HEK293 (cell line): ENCODE measurements at regions not wholly inside any gene's neighbourhood (a gene's known extent, or its start where the extent isn't known, plus 50 kb on each side); places are given as distances from the start of the nearest gene placed in this dataset.

ENCODE experiments used
- CTCF ChIA-PET: fragments of 350-600 bp; formaldehyde crosslinking; extraction: SDS; loops from one replicate; lab custom pipeline; 2021; ENCODE audit warnings: antibody characterized with exemption; lab: Yijun Ruan, JAX
- POLR2A ChIA-PET: fragments of 300-600 bp; formaldehyde crosslinking; extraction: SDS; loops from one replicate; lab custom pipeline; 2020; ENCODE audit warnings: antibody characterized with exemption, inconsistent platforms; lab: Yijun Ruan, JAX
- H3K27ac ChIP-seq: fragments of 200-500 bp; sonication (Bioruptor generic); 2 replicates; pipeline ENCODE4 v1.5.1; 2014; ENCODE audit warnings: low read depth, low read length, control low read depth, inconsistent platforms; ENCODE audit errors: extremely low read depth
- H3K36me3 ChIP-seq, 2 experiments: fragments of 200-500 bp in 1 of 2; sonication (Bioruptor generic) in 1 of 2; 1 replicate in 1 of 2; 2 replicates in 1 of 2; pipeline ENCODE4 v1.5.1; 2014 to 2017; ENCODE audit warnings: inconsistent platforms in 2 of 2, low read length in 2 of 2; ENCODE audit not compliant: control insufficient read depth in 2 of 2, insufficient read depth in 1 of 2
- H3K4me1 ChIP-seq: fragments of 200-500 bp; sonication (Bioruptor generic); 2 replicates; pipeline ENCODE4 v1.5.1; 2014; ENCODE audit warnings: mild to moderate bottlenecking, low read length, inconsistent platforms; ENCODE audit not compliant: control insufficient read depth, insufficient read depth
- H3K4me3 ChIP-seq: 2 replicates; pipeline ENCODE4 v1.5.1; 2011; ENCODE audit warnings: low read depth, mild to moderate bottlenecking, control low read depth, low read length, moderate library complexity
- H3K9me3 ChIP-seq: fragments of 200-500 bp; sonication (Bioruptor generic); 2 replicates; pipeline ENCODE4 v1.5.1; 2014; ENCODE audit warnings: low read depth, low read length, inconsistent platforms; ENCODE audit not compliant: control insufficient read depth, insufficient read depth
- BCL11A ChIP-seq: fragments of 450-650 bp; formaldehyde crosslinking; IDR thresholded peaks from 2 replicates; pipeline ENCODE4 v1.5.1; 2016; ENCODE audit warnings: low read depth, missing biosample characterization, missing genetic modification characterization
- HOXA7 ChIP-seq: sonication (generic); formaldehyde crosslinking; IDR thresholded peaks from 2 replicates; pipeline ENCODE4 v1.8.1; 2022; ENCODE audit warnings: missing genetic modification reagents, borderline replicate concordance
- PRDM1 ChIP-seq: fragments of 450-650 bp; formaldehyde crosslinking; IDR thresholded peaks from 2 replicates; pipeline ENCODE4; 2016; ENCODE audit warnings: missing biosample characterization, missing genetic modification characterization
- RBAK ChIP-seq: fragments of 450-650 bp; formaldehyde crosslinking; IDR thresholded peaks from 2 replicates; pipeline ENCODE4 v1.5.1; 2016; ENCODE audit warnings: missing biosample characterization, missing genetic modification characterization
- SALL2 ChIP-seq: fragments of 450-650 bp; formaldehyde crosslinking; IDR thresholded peaks from 2 replicates; pipeline ENCODE4 v1.5.0; 2017; ENCODE audit warnings: missing biosample characterization, mild to moderate bottlenecking, missing genetic modification characterization, borderline replicate concordance
- SCRT2 ChIP-seq: fragments of 450-650 bp; formaldehyde crosslinking; IDR thresholded peaks from 2 replicates; pipeline ENCODE4 v1.5.1; 2016; ENCODE audit warnings: missing biosample characterization, missing genetic modification characterization
- ZBTB17 ChIP-seq: fragments of 450-650 bp; formaldehyde crosslinking; IDR thresholded peaks from 2 replicates; pipeline ENCODE4 v1.5.1; 2016; ENCODE audit warnings: missing biosample characterization, missing genetic modification characterization
- ZNF138 ChIP-seq: fragments of 450-650 bp; formaldehyde crosslinking; IDR thresholded peaks from 2 replicates; pipeline ENCODE4 v1.5.1; 2016; ENCODE audit warnings: missing biosample characterization, missing genetic modification characterization, borderline replicate concordance
- ZNF174 ChIP-seq: fragments of 450-650 bp; formaldehyde crosslinking; IDR thresholded peaks from 2 replicates; pipeline ENCODE4 v1.5.0; 2017; ENCODE audit warnings: missing biosample characterization, mild to moderate bottlenecking, missing genetic modification characterization
- ZNF184 ChIP-seq: fragments of 450-650 bp; IDR thresholded peaks from 2 replicates; pipeline ENCODE4 v1.5.1; 2018; ENCODE audit warnings: missing biosample characterization, mild to moderate bottlenecking, missing genetic modification characterization
- ZNF221 ChIP-seq: fragments of 450-650 bp; formaldehyde crosslinking; IDR thresholded peaks from 2 replicates; pipeline ENCODE4 v1.5.1; 2017; ENCODE audit warnings: missing biosample characterization, missing genetic modification characterization, borderline replicate concordance
- ZNF239 ChIP-seq: fragments of 450-650 bp; formaldehyde crosslinking; IDR thresholded peaks from 2 replicates; pipeline ENCODE4 v1.5.1; 2016; ENCODE audit warnings: missing biosample characterization, missing genetic modification characterization
- ZNF311 ChIP-seq: fragments of 450-650 bp; formaldehyde crosslinking; IDR thresholded peaks from 2 replicates; pipeline ENCODE4 v1.5.1; 2017; ENCODE audit warnings: missing biosample characterization, missing genetic modification characterization, borderline replicate concordance
- ZNF37A ChIP-seq: fragments of 450-650 bp; IDR thresholded peaks from 2 replicates; pipeline ENCODE4 v1.5.1; 2018; ENCODE audit warnings: missing biosample characterization, missing genetic modification characterization
- ZNF398 ChIP-seq: fragments of 450-650 bp; formaldehyde crosslinking; IDR thresholded peaks from 2 replicates; pipeline ENCODE4 v1.5.1; 2017; ENCODE audit warnings: missing biosample characterization, missing genetic modification characterization
- ZNF529 ChIP-seq: fragments of 450-650 bp; formaldehyde crosslinking; IDR thresholded peaks from 2 replicates; pipeline ENCODE4 v1.5.1; 2017; ENCODE audit warnings: missing genetic modification characterization, missing biosample characterization; ENCODE audit not compliant: insufficient replicate concordance
- ZNF530 ChIP-seq: fragments of 450-650 bp; formaldehyde crosslinking; IDR thresholded peaks from 2 replicates; pipeline ENCODE4 v1.5.1; 2016; ENCODE audit warnings: low read depth, missing biosample characterization, missing genetic modification characterization
- ZNF558 ChIP-seq: fragments of 450-650 bp; formaldehyde crosslinking; IDR thresholded peaks from 2 replicates; pipeline ENCODE4 v1.5.1; 2016; ENCODE audit warnings: missing biosample characterization, missing genetic modification characterization
- ZNF610 ChIP-seq: fragments of 450-650 bp; formaldehyde crosslinking; IDR thresholded peaks from 2 replicates; pipeline ENCODE4 v1.5.1; 2016; ENCODE audit warnings: missing biosample characterization, missing genetic modification characterization, borderline replicate concordance
- ZNF747 ChIP-seq: fragments of 450-650 bp; formaldehyde crosslinking; IDR thresholded peaks from 2 replicates; pipeline ENCODE4 v1.5.1; 2016; ENCODE audit warnings: missing biosample characterization, missing genetic modification characterization
- ZNF76 ChIP-seq: fragments of 450-650 bp; formaldehyde crosslinking; IDR thresholded peaks from 2 replicates; pipeline ENCODE4; 2016; ENCODE audit warnings: low read depth, missing biosample characterization, missing genetic modification characterization, borderline replicate concordance
- ZNF785 ChIP-seq: fragments of 450-650 bp; formaldehyde crosslinking; IDR thresholded peaks from 2 replicates; pipeline ENCODE4 v1.5.1; 2016; ENCODE audit warnings: missing biosample characterization, missing genetic modification characterization
- TF ChIP-seq, protein P1 (sequence below): fragments of 450-650 bp; formaldehyde crosslinking; IDR thresholded peaks from 2 replicates; pipeline ENCODE4 v1.5.1; 2016; ENCODE audit warnings: missing biosample characterization, missing genetic modification characterization, borderline replicate concordance
- TF ChIP-seq, protein P2 (sequence below): fragments of 450-650 bp; formaldehyde crosslinking; IDR thresholded peaks from 2 replicates; pipeline ENCODE4 v1.5.1; 2017; ENCODE audit warnings: missing biosample characterization, missing genetic modification characterization

DNA sequence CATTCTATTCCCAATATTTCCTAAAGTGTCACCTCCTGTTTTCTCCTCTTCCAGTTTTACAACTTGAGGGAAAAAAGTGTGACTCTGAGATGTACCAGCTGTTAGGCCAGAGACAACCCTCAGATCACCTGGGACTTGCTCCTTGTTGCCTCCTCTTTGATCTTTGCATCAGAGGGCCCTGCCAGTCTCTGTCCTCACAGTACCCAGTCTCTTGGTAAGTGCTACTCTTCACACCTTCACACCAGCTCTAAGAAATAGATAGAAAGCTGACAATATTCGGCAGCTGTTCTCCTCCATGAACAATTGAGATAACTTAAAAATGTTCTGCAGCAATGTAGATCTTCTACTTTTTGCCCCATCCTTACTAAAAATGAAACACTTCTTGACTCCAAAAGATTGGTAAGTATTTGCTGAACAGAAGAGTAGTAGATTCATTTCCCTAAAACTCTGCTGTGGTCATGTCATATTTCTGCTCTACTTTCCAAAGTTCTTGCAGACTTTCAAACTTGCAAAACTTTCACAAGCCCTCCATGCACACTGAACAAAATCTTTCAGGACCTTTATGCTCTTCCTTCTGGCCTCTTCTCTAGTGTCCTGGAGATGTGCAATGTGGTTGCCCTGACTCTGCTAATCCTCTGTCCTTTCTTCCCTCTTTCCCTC is 188.6 kb downstream of the SNX18 start (continued):
- TF ChIP-seq PRDM1 (no peak), ZNF76 (tag by site-specific recombination) (no peak), ZNF174 (tag by site-specific recombination) (no peak), ZNF747 (tag by site-specific recombination) (no peak), ZNF558 (no peak), ZNF239 (tag by site-specific recombination) (no peak), ZNF529 (tag by site-specific recombination) (no peak), SCRT2 (tag by site-specific recombination) (no peak), ZNF138 (no peak)

- Histone ChIP-seq H3K36me3 (no peaks in the 10 kb centered on the region), H3K4me1 (no peaks in the 10 kb centered on the region), H3K27ac (no peak overlapping the region), H3K4me3 (no peak overlapping the region), H3K9me3 (no peaks in the 10 kb centered on the region)
- ChIA-PET POLR2A (no interaction called here), CTCF (no interaction called here)
- TF ChIP-seq ZNF610 (no peak), HOXA7 (CRISPR knock-in tag) (no peak), ZNF37A (no peak)
Measured at GRCh38 chr5:54704825-54705224, 187.3 kb downstream of the SNX18 start.

DNA sequence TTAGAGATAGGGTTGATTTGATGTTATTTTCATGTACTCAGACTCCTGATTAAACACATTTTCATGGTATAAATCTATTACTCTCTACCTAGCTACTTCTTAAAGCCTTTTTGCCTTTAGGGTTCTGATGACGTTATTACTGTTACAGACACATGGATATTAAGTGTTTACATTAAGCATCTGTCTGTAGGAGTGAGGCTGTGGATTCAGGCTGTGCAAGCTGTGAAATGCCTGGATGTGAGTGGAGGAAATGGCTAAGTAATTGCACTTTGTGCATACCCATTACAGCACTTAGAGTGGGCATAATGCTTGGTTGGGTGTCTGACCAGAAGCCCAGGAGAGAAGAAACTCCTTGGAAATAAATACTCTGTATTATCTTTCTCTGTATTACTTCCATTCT is 186.8 kb downstream of the SNX18 start:
- CTCF ChIA-PET: interaction anchor here (1.6 kb wide), 1 partner anchor 187 kb away, joined by 5 read pairs; no protein-coding TSS in a partner anchor
- Histone ChIP-seq H3K9me3 (no peaks in the 10 kb centered on the region), H3K4me3 (no peak overlapping the region), H3K27ac (no peak overlapping the region), H3K36me3 (no peaks in the 10 kb centered on the region), H3K4me1 (no peaks in the 10 kb centered on the region)
- POLR2A ChIA-PET: no interaction called here
- TF ChIP-seq ZNF184 (tag by site-specific recombination) (no peak), RBAK (tag by site-specific recombination) (no peak), SALL2 (tag by site-specific recombination) (no peak), BCL11A (tag by site-specific recombination) (no peak), ZNF530 (tag by site-specific recombination) (no peak), ZNF785 (tag by site-specific recombination) (no peak), ZNF398 (tag by site-specific recombination) (no peak), ZBTB17 (tag by site-specific recombination) (no peak), ZNF311 (no peak), ZNF221 (tag by site-specific recombination) (no peak)
- TF ChIP-seq, protein P1, sequence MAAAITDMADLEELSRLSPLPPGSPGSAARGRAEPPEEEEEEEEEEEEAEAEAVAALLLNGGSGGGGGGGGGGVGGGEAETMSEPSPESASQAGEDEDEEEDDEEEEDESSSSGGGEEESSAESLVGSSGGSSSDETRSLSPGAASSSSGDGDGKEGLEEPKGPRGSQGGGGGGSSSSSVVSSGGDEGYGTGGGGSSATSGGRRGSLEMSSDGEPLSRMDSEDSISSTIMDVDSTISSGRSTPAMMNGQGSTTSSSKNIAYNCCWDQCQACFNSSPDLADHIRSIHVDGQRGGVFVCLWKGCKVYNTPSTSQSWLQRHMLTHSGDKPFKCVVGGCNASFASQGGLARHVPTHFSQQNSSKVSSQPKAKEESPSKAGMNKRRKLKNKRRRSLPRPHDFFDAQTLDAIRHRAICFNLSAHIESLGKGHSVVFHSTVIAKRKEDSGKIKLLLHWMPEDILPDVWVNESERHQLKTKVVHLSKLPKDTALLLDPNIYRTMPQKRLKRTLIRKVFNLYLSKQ (tag by site-specific recombination): no peak
- TF ChIP-seq, protein P2, sequence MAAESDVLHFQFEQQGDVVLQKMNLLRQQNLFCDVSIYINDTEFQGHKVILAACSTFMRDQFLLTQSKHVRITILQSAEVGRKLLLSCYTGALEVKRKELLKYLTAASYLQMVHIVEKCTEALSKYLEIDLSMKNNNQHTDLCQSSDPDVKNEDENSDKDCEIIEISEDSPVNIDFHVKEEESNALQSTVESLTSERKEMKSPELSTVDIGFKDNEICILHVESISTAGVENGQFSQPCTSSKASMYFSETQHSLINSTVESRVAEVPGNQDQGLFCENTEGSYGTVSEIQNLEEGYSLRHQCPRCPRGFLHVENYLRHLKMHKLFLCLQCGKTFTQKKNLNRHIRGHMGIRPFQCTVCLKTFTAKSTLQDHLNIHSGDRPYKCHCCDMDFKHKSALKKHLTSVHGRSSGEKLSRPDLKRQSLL: no peak
